ENCODE measurements at regions not wholly inside any gene's neighbourhood (a gene's known extent, or its start where the extent isn't known, plus 50 kb on each side); places are given as distances from the start of the nearest gene placed in this dataset.
"Not testable (repeated sequence)": the region's sequence is repeated elsewhere in the genome, so short reads cannot be mapped to it uniquely, and the experiment has no call there.

DNA sequence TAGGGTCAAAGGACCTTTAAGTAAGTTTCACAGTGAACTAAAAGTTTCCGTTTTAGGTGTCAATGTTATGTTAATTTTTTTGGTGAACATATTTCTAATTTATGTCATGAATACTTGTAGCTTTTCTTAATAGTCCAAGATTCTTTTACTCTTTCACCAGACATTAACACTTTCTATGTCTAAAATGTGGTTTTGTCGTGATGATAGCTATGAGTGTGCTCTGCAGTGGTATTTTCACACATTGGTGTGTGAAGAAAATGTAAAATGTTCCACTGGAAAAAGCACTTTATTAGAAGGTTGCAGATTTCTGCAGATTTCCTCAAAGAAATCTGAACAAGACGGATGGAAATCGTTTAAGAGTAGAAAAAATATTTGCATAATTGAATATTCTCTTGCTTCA is 561.0 kb upstream of the ANKRD30A start:
- intact Hi-C loops (cut with micrococcal nuclease) = no loop called here

DNA sequence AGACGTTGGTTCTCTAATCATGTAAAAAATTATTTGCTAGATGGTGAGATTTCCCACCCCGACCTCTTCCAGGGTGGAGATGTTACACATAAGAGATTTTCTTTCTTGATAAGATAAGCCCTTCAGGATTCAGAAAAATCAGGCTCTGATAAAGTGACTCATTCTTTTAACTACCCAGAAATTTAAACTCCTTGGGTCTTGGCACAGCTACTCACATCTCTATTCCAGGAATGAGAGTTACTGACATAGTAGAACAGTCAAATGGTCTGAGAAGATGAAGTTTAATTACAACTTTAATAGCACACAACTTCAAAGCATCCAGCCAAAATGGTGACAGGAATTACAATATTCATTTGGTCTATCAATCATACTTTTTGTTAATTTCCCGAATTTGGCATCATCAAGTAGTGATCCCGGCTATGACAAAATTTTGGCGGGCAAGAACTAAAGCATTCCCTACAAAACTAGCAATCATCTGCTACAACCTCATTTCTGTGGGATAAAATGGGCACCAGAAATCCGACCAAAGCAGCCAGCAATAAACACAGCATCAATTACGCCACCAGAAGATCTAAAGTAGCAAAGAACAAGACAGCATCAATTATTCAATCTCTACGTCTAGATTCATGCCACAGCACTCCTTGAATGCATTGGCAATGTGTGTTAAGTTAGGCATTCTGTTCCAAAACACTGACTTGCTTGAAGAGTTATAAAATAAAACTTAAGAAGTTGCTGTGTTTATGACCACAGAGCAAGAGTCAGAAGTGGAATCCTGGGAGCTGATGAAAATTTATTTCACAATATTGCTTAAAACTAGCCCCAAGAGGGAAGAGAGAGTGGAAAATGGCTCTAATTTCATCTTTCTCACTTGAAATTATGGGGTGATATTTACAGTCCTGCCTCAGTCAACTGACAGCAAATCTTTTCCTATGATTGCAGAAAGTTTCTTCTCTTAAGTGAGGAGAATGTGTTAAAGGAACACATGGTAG is 565.7 kb upstream of the ANKRD30A start:
- intact Hi-C loops (cut with micrococcal nuclease) = no loop called here

DNA sequence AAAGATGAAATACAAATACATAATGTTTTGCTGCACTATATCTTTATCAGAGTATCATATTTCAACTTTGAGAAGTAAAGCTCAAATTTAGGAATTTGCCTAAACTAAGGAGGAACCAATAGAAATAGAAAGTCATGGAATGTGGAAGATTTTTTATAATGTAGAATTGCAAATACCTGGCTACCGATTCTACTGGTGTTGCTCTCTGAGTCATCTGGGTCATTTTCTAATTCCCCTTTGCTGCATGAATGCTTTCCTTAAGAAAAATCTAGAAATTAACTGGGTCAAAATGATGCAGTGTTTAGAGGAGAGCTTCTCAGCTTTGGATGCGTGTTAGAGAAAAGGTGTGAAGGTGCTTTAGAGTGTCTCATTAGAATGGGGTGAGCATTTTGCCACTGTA is 568.9 kb upstream of the ANKRD30A start:
- intact Hi-C loops (cut with micrococcal nuclease) = no loop called here

DNA sequence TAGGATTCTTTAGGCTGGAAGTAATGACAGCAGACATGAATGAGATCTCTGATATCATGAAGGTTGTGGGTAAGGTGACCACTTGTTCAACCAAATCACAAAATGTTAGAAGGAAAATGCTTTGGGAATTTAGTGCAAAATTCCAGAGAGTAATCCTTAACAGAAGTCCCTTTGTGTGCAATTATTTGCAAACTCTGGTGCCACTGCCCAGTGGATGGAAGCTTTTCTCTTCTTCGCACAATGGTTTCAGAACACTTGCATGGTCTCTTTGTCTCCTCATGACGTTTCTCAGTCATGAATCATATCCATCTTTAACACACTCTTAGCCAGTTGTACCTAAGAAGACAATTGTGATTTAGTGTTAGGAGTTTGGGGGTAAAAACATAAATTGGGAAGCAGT is 570.4 kb upstream of the ANKRD30A start:
- intact Hi-C loops (cut with micrococcal nuclease) = no loop called here

GRCh38 chr10:36547965-36548364 is 577.4 kb upstream of the ANKRD30A start:
- intact Hi-C loops (cut with micrococcal nuclease) = no loop called here

DNA sequence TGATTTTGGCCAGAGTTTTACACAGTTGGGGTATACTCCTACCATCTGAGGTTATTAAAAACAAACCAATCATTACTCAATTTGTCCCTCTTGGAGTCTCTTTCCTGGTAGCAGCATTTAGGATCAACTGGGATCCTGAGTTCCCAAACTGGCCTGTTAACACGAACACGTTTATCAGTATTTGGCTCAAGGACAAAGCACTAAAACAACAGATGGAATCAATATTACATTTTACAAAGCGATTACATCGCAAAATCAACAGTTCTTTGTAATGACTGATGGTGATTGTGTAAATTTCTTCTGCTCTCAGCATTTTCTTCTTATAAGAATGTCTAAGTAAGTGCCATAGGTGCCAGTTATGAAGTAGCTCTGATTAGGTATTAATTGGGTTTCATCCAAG is 582.9 kb upstream of the ANKRD30A start:
- intact Hi-C loops (cut with micrococcal nuclease) = no loop called here

- intact Hi-C loops (cut with micrococcal nuclease) = no loop called here
These were observed 584.8 kb upstream of the ANKRD30A start for GRCh38 chr10:36540611-36541010.

- intact Hi-C loops (cut with micrococcal nuclease) = no loop called here
These were observed 586.3 kb upstream of the ANKRD30A start for GRCh38 chr10:36538953-36539586.

GRCh38 chr10:36534471-36535002 is 590.9 kb upstream of the ANKRD30A start:
- intact Hi-C loops (cut with micrococcal nuclease) = no loop called here

DNA sequence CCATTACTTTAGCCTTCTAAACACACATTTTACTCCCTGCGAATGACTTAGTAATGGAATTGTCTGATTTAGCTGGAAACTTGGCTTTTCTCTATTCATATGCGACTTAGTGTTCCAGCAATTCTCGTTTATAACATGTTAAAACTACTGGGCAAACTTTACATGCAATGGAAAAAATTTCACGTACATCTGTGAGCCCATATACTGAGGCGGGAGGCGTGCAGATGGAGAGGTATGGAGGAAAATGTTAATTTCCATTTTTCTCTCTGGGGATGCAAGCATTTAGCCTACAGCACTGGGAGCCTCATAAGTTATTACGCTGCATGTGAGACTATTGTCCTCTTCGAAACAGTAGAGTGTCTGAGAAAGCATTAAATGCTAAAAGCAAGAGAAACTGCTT is 591.5 kb upstream of the ANKRD30A start:
- intact Hi-C loops (cut with micrococcal nuclease) = no loop called here

DNA sequence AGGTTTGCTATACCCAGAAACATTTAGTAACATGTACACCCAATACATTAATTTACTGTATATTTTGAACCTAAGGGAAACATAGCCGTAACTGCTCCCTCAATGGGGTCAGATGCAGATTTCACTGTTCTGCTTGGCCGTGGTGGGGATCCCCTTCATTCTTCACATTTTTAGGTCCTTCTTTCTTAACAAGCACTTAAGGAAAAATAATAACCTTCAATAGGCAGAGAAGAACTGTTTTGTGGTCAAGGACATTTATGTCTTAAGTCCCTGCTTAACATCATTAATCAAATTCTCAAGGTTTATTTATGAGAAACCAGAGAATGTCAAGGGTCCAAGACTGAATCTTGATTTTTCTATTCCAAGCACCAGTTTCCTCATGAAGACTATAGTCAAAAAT is 592.1 kb upstream of the ANKRD30A start:
- intact Hi-C loops (cut with micrococcal nuclease) = no loop called here

DNA sequence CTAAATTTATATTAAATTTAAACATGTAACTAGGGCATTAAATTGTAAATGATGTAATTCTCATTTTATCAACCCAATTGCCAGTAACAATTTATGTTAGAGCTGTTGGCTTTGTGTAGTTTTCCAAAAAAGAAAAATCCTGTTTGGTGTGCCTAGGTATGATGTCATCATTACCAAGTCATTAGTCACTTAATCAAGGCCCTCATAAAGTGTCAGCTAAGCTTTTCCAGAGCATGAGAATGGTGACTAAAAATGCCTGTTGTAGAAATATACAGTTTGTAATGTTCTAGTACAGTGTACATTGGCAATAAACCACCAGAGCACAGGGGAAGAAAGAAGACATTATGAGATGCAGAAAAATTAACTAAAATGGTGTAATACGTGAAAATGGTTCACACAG is 593.8 kb upstream of the ANKRD30A start:
- intact Hi-C loops (cut with micrococcal nuclease) = no loop called here

DNA sequence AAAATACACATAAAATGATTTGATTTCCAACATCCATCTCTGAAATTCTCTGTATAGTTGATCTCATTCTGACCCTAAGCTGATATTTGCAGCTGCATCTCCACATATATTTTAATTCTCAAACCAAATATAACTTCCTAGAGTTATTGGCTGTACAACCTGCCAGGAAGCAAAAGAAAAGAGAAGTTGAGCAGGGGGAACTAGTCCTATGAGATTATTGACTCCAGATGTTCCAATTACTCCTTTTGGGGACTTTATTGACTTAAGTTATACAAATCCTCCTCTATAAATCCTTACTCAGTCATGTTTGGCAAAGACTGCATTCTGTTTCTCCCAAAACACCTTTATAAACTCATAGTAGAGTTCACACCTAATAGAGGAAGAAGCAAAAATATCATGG is 599.4 kb upstream of the ANKRD30A start:
- intact Hi-C loops (cut with micrococcal nuclease) = no loop called here

DNA sequence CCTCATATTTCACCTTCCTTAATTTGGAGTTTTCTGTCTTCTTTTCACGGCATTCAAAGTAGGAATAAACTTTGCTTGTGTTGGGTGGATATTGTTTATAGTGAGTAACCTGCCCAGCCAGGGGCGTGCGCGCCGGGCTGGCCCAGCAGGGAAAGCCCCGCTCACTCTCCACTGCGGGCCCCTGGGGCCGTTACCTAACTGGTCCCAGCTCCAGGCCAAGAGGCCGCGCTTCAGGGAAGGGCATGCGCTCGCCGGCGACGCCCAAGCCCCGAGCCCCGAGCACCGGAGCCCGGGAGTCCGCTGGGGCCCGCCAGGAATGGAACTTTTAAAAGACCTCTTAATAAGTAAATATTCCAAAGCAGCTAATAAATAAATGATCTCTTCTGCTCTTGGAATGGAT is 601.3 kb upstream of the ANKRD30A start:
- intact Hi-C loops (cut with micrococcal nuclease) = not testable (repeated sequence)

DNA sequence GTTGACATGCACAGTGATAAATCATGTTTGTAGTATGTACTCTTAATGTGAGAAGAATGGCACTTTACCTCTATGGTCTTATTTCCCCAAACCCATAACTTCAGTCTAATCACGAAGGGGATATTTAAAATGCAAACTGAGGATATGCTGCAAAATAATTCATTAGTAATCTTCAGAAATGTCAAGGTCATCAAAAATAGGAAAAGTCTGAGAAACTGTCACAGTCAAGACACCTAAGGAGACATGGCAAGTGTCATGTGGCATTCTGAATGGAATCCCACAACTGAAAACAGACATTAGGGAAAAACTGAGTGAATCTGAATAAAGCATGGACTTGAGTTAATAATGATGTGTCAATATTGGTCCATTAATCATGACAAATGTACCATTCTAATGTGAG is 605.5 kb upstream of the ANKRD30A start:
- intact Hi-C loops (cut with micrococcal nuclease) = no loop called here

GRCh38 chr10:36516281-36516680 is 609.1 kb upstream of the ANKRD30A start:
- intact Hi-C loops (cut with micrococcal nuclease) = no loop called here

- intact Hi-C loops (cut with micrococcal nuclease) = no loop called here
These were observed 610.1 kb upstream of the ANKRD30A start for GRCh38 chr10:36515319-36515718.

GRCh38 chr10:36507715-36508114 is 617.7 kb upstream of the ANKRD30A start:
- intact Hi-C loops (cut with micrococcal nuclease) = no loop called here

GRCh38 chr10:36506697-36507496 is 618.5 kb upstream of the ANKRD30A start:
- intact Hi-C loops (cut with micrococcal nuclease) = no loop called here

DNA sequence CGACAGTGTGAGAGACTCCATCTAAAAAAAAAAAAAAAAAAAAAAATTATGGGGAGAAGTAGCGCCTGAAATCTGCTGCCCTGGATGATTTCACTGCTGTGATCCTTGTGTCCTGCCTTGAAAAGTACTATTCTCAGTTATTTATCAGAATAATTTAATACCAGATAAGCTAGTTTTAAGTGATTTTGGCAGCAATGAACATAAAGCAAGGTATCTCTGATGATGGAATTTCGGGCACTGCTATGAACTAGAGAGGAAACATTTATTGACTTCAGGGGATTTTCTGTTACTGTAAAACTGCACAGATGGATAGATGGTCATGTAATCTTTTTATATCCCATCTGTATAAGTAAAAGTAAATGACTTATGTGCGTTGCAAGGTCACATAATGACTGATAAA is 619.1 kb upstream of the ANKRD30A start:
- intact Hi-C loops (cut with micrococcal nuclease) = no loop called here

DNA sequence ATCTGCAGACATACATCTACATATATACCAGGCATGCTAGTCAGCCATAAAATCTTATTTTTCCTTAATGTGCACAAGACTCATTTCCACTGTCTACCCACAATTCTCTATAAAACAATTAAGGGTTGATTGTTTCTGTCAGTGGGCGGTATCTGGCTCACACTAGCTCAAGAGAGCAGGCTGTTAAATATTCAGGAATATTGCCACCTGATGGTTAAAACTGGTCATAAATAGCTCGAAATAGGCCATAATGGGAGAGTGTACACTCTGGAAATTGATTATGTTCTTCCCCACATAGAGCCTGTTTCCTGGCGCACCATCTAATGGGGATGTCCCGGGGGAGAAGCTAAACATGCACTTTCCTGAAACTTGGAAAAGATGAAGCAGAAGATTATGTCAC is 620.6 kb upstream of the ANKRD30A start:
- intact Hi-C loops (cut with micrococcal nuclease) = no loop called here

DNA sequence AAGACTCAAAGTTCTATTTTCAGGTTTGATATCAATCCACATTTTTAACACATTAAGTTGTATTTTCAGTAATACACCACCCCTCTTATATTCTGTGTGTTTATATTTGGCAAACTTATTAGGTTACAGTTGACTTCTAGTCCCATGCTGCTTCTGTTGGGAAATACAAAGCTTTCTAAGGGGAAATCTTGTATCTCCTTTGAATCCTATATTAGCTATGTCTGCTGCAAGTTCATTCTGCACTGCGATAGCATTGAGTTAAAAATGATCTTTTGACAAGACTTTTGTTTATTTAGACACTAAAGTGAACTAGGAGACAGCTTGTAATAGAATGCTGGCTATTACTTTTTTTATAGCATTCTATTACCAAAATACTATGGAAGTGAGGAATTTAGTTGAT is 625.1 kb upstream of the ANKRD30A start:
- intact Hi-C loops (cut with micrococcal nuclease) = no loop called here

All from T-helper 2 cell treated with Interferon-gamma antibody and Interleukin-4, amounts not matched to agents 100 ng/mL and 5 ng/mL, for 36 hours (primary cell).